ENCODE measurements at regions not wholly inside any gene's neighbourhood (a gene's known extent, or its start where the extent isn't known, plus 50 kb on each side); places are given as distances from the start of the nearest gene placed in this dataset.
A peak's percentile ranks its signal among the peaks of the same experiment; 100 is the strongest.

DNA sequence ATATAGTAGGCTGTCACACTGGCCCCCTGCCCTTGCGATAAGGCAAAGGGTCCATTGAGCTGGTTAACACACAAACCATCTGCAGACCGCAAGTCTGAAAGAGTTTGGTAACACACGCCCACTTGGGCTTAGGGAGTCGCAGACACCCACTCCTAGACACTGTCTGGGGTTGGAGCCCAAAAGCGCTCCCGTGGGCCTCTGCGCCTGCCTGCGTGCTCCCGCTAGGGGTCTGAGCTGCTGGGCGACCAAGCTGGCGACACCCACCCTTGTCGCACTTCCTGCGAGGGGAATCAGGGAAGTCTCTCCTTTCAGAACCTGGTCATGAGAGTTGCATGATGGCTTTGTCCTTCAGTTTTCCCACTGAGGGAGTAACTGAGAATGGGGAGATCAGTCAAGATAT, 653.0 kb downstream of the HTR1B start:
- H3K4me3 ChIP-seq (ENCODE audit: low read length in 2 of 2): no peak overlapping the region
- no peak overlapping the region for H2BK5ac ChIP-seq (ENCODE audit: low read length)
- no peak overlapping the region for H4K8ac ChIP-seq (ENCODE audit: low read depth, low read length)
- H3K9me3 ChIP-seq (replicated peaks in 1 of 2; ENCODE audit: control insufficient read depth in 2 of 2, insufficient read depth in 1 of 2, low read depth in 1 of 2, low read length in 2 of 2): no peaks in the 10 kb centered on the region
- H3K23ac ChIP-seq (ENCODE audit: low read depth, low read length, poor library complexity): no peak overlapping the region
- H3K9ac ChIP-seq (ENCODE audit: low read depth, low read length, poor library complexity): no peak overlapping the region
- WGBS, 2 donors (ENCODE audit: extremely low coverage in 2 of 2, insufficient read length in 2 of 2, insufficient replicate concordance in 1 of 2): no CpG with 5 or more reads among the region's 13 CpGs
- no peak overlapping the region for H2BK15ac ChIP-seq (ENCODE audit: low read length)
- H3K14ac ChIP-seq (ENCODE audit: low read length): no peak overlapping the region
- no peaks in the 10 kb centered on the region for H3K4me1 ChIP-seq (ENCODE audit: control insufficient read depth in 2 of 2, insufficient read depth in 1 of 2, low read depth in 1 of 2, low read length in 2 of 2)
- no peak overlapping the region for H2AK5ac ChIP-seq (ENCODE audit: low read depth, low read length)
- H2BK120ac ChIP-seq (ENCODE audit: low read depth, low read length): no peak overlapping the region
- no peaks in the 10 kb centered on the region for H3K27me3 ChIP-seq (ENCODE audit: control insufficient read depth in 3 of 3, insufficient read depth in 3 of 3, low read depth in 1 of 3, low read length in 3 of 3)
- no peaks in the 10 kb centered on the region for H3K36me3 ChIP-seq (replicated peaks in 1 of 2; ENCODE audit: control insufficient read depth in 2 of 2, insufficient read depth in 2 of 2, low read length in 2 of 2)
- H2AFZ ChIP-seq (ENCODE audit: low read length): no peak overlapping the region
- no peak overlapping the region for H3K4ac ChIP-seq (ENCODE audit: low read length)
- no peak overlapping the region for H3K4me2 ChIP-seq (ENCODE audit: insufficient read depth, low read length, poor library complexity, severe bottlenecking)
- H3K27ac ChIP-seq (replicated peaks; ENCODE audit: low read length): no peak overlapping the region
- H4K91ac ChIP-seq (ENCODE audit: low read depth, low read length, poor library complexity): no peak overlapping the region
- H3K18ac ChIP-seq (ENCODE audit: low read length): peak overlapping the region; percentile 44
- no peaks in the 10 kb centered on the region for H3K79me1 ChIP-seq (ENCODE audit: low read depth, low read length)
- H2BK12ac ChIP-seq (ENCODE audit: low read length): no peak overlapping the region
- DNase-seq (ENCODE audit: low spot score): no peak

GRCh38 chr6:76803038-76803580, 660.2 kb downstream of the HTR1B start:
- Histone ChIP-seq H2BK12ac (ENCODE audit: low read length) (no peak overlapping the region), H3K23ac (ENCODE audit: low read depth, low read length, poor library complexity) (no peak overlapping the region), H3K4me1 (ENCODE audit: control insufficient read depth in 2 of 2, insufficient read depth in 1 of 2, low read depth in 1 of 2, low read length in 2 of 2) (no peaks in the 10 kb centered on the region), H3K9me3 (replicated peaks in 1 of 2; ENCODE audit: control insufficient read depth in 2 of 2, insufficient read depth in 1 of 2, low read depth in 1 of 2, low read length in 2 of 2) (no peaks in the 10 kb centered on the region), H3K36me3 (replicated peaks in 1 of 2; ENCODE audit: control insufficient read depth in 2 of 2, insufficient read depth in 2 of 2, low read length in 2 of 2) (no peaks in the 10 kb centered on the region), H3K4me3 (ENCODE audit: low read length in 2 of 2) (peak overlapping the region in 1 of 2 donors; percentile 37), H3K9ac (ENCODE audit: low read depth, low read length, poor library complexity) (no peak overlapping the region), H3K4ac (ENCODE audit: low read length) (no peak overlapping the region), H3K14ac (ENCODE audit: low read length) (no peak overlapping the region), H2BK5ac (ENCODE audit: low read length) (no peak overlapping the region), H3K4me2 (ENCODE audit: insufficient read depth, low read length, poor library complexity, severe bottlenecking) (no peak overlapping the region), H3K27me3 (ENCODE audit: control insufficient read depth in 3 of 3, insufficient read depth in 3 of 3, low read depth in 1 of 3, low read length in 3 of 3) (no peaks in the 10 kb centered on the region), H3K18ac (ENCODE audit: low read length) (no peak overlapping the region), H4K8ac (ENCODE audit: low read depth, low read length) (no peak overlapping the region), H3K79me1 (ENCODE audit: low read depth, low read length) (no peaks in the 10 kb centered on the region), H3K27ac (replicated peaks; ENCODE audit: low read length) (no peak overlapping the region), H4K91ac (ENCODE audit: low read depth, low read length, poor library complexity) (no peak overlapping the region), H2BK120ac (ENCODE audit: low read depth, low read length) (no peak overlapping the region), H2AK5ac (ENCODE audit: low read depth, low read length) (no peak overlapping the region), H2BK15ac (ENCODE audit: low read length) (no peak overlapping the region), H2AFZ (ENCODE audit: low read length) (no peak overlapping the region)
- DNase-seq (ENCODE audit: low spot score): no peak
- no CpG with 5 or more reads among the region's 5 CpGs for WGBS, 2 donors (ENCODE audit: extremely low coverage in 2 of 2, insufficient read length in 2 of 2, insufficient replicate concordance in 1 of 2)

DNA sequence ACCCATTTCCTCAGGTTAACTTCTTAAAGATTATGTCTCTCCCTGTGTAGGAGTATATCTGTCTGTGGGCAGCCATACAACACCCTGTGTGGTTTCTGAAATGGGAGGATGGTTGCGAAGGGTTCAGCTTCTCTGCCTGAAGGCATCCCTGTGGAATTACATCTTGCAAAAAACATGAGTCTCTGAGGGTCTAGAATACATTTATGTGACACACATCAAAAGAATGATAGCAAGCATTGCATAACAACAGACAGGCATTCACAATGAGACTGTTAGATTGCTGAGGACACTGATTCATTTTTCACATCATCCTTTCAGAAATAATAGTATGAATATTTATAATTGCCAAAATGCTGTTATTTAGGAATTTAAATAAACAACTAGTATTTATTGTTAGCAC, 670.9 kb downstream of the HTR1B start:
- no peak overlapping the region for H2BK15ac ChIP-seq (ENCODE audit: low read length)
- no peaks in the 10 kb centered on the region for H3K9me3 ChIP-seq (replicated peaks in 1 of 2; ENCODE audit: control insufficient read depth in 2 of 2, insufficient read depth in 1 of 2, low read depth in 1 of 2, low read length in 2 of 2)
- DNase-seq (ENCODE audit: low spot score): no peak
- H2BK12ac ChIP-seq (ENCODE audit: low read length): no peak overlapping the region
- H3K79me1 ChIP-seq (ENCODE audit: low read depth, low read length): no peaks in the 10 kb centered on the region
- no peaks in the 10 kb centered on the region for H3K4me1 ChIP-seq (ENCODE audit: control insufficient read depth in 2 of 2, insufficient read depth in 1 of 2, low read depth in 1 of 2, low read length in 2 of 2)
- H3K4me3 ChIP-seq (ENCODE audit: low read length in 2 of 2): no peak overlapping the region
- no peak overlapping the region for H3K4me2 ChIP-seq (ENCODE audit: insufficient read depth, low read length, poor library complexity, severe bottlenecking)
- H3K27me3 ChIP-seq (ENCODE audit: control insufficient read depth in 3 of 3, insufficient read depth in 3 of 3, low read depth in 1 of 3, low read length in 3 of 3): no peaks in the 10 kb centered on the region
- H3K36me3 ChIP-seq (replicated peaks in 1 of 2; ENCODE audit: control insufficient read depth in 2 of 2, insufficient read depth in 2 of 2, low read length in 2 of 2): no peaks in the 10 kb centered on the region
- H3K14ac ChIP-seq (ENCODE audit: low read length): no peak overlapping the region
- no peak overlapping the region for H4K8ac ChIP-seq (ENCODE audit: low read depth, low read length)
- H2BK5ac ChIP-seq (ENCODE audit: low read length): no peak overlapping the region
- H2BK120ac ChIP-seq (ENCODE audit: low read depth, low read length): no peak overlapping the region
- no peak overlapping the region for H3K23ac ChIP-seq (ENCODE audit: low read depth, low read length, poor library complexity)
- WGBS, 2 donors (ENCODE audit: extremely low coverage in 2 of 2, insufficient read length in 2 of 2, insufficient replicate concordance in 1 of 2): no CpG with 5 or more reads among the region's 1 CpG
- H3K18ac ChIP-seq (ENCODE audit: low read length): no peak overlapping the region
- H3K4ac ChIP-seq (ENCODE audit: low read length): no peak overlapping the region
- H3K9ac ChIP-seq (ENCODE audit: low read depth, low read length, poor library complexity): no peak overlapping the region
- no peak overlapping the region for H4K91ac ChIP-seq (ENCODE audit: low read depth, low read length, poor library complexity)
- no peak overlapping the region for H2AK5ac ChIP-seq (ENCODE audit: low read depth, low read length)
- H3K27ac ChIP-seq (replicated peaks; ENCODE audit: low read length): no peak overlapping the region
- no peak overlapping the region for H2AFZ ChIP-seq (ENCODE audit: low read length)

DNA sequence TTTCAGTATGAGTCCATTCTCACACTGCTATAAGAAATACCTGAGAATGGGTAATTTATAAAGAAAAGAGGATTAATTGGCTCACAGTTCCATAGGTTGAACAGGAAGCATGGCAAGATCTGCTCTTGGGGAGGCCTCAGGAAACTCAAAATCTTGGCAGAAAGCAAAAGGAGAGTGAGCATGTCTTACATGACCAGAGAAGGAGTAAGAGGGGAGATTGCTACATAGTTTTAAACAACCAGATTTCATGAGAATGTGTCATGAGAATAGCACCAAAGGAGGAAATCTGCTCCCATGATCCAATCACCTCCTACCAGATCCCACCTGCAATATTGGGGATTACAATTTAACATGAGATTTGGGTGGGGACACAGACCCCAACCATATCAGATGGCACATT, 672.4 kb downstream of the HTR1B start:
- Histone ChIP-seq H3K4me2 (ENCODE audit: insufficient read depth, low read length, poor library complexity, severe bottlenecking) (no peak overlapping the region), H3K36me3 (replicated peaks in 1 of 2; ENCODE audit: control insufficient read depth in 2 of 2, insufficient read depth in 2 of 2, low read length in 2 of 2) (no peaks in the 10 kb centered on the region), H2BK12ac (ENCODE audit: low read length) (no peak overlapping the region), H2BK120ac (ENCODE audit: low read depth, low read length) (no peak overlapping the region), H3K4me1 (ENCODE audit: control insufficient read depth in 2 of 2, insufficient read depth in 1 of 2, low read depth in 1 of 2, low read length in 2 of 2) (no peaks in the 10 kb centered on the region), H3K79me1 (ENCODE audit: low read depth, low read length) (no peaks in the 10 kb centered on the region), H2AK5ac (ENCODE audit: low read depth, low read length) (no peak overlapping the region), H3K27me3 (ENCODE audit: control insufficient read depth in 3 of 3, insufficient read depth in 3 of 3, low read depth in 1 of 3, low read length in 3 of 3) (no peaks in the 10 kb centered on the region), H3K4ac (ENCODE audit: low read length) (no peak overlapping the region), H3K9ac (ENCODE audit: low read depth, low read length, poor library complexity) (no peak overlapping the region), H2AFZ (ENCODE audit: low read length) (no peak overlapping the region), H3K9me3 (replicated peaks in 1 of 2; ENCODE audit: control insufficient read depth in 2 of 2, insufficient read depth in 1 of 2, low read depth in 1 of 2, low read length in 2 of 2) (no peaks in the 10 kb centered on the region), H3K4me3 (ENCODE audit: low read length in 2 of 2) (no peak overlapping the region), H2BK15ac (ENCODE audit: low read length) (no peak overlapping the region), H4K8ac (ENCODE audit: low read depth, low read length) (no peak overlapping the region), H4K91ac (ENCODE audit: low read depth, low read length, poor library complexity) (no peak overlapping the region), H2BK5ac (ENCODE audit: low read length) (no peak overlapping the region), H3K27ac (replicated peaks; ENCODE audit: low read length) (no peak overlapping the region), H3K18ac (ENCODE audit: low read length) (no peak overlapping the region), H3K23ac (ENCODE audit: low read depth, low read length, poor library complexity) (no peak overlapping the region), H3K14ac (ENCODE audit: low read length) (no peak overlapping the region)
- no peak for DNase-seq (ENCODE audit: low spot score)

Measured in neuronal stem cell (in vitro differentiated cells).